Tibial artery (tissue), 4 donors: ENCODE measurements at regions not wholly inside any gene's neighbourhood (a gene's known extent, or its start where the extent isn't known, plus 50 kb on each side); places are given as distances from the start of the nearest gene placed in this dataset.

Experiments used
- DNase-seq, 2 donors: peaks; one replicate each; pipeline ENCODE4 v3.0.0-alpha.2; 2019
- H3K27ac ChIP-seq, 2 donors: fragments of 200-600 bp; sonication (generic) in 1 of 2; 1 replicate in 1 of 2; 2 replicates in 1 of 2; pipeline ENCODE4 v1.5.1; 2018 to 2019; ENCODE audit warnings: mild to moderate bottlenecking in 1 of 2
- H3K27me3 ChIP-seq, 2 donors: fragments of 200-600 bp; sonication (generic) in 1 of 2; one replicate each; pipeline versions ENCODE4 v1.5.1 to v1.6.0; 2016 to 2019
- H3K36me3 ChIP-seq, 3 donors: fragments of 200-600 bp; sonication (generic) in 2 of 3; one replicate each; pipeline ENCODE4 v1.5.1; 2016 to 2019; ENCODE audit warnings: mild to moderate bottlenecking in 2 of 3
- H3K4me1 ChIP-seq, 4 donors: fragments of 200-600 bp; sonication (generic) in 2 of 4; 1 replicate in 3 of 4; 2 replicates in 1 of 4; pipeline ENCODE4 v1.5.1; 2016 to 2019
- H3K4me3 ChIP-seq, 2 donors: fragments of 200-600 bp; sonication (generic) in 1 of 2; 1 replicate in 1 of 2; 2 replicates in 1 of 2; pipeline ENCODE4 v1.5.1; 2018 to 2019; ENCODE audit warnings: mild to moderate bottlenecking in 2 of 2
- H3K9me3 ChIP-seq, 3 donors: fragments of 200-600 bp; sonication (generic) in 1 of 3; one replicate each; pipeline ENCODE4 v1.5.1; 2016 to 2019
- intact Hi-C: fragments of 100-400 bp; cut with DNase I; formaldehyde crosslinking; loops from one replicate; pipeline ENCODE4 v1.15.0; 2023; ENCODE audit warnings: low total_unique reads
- TF ChIP-seq, protein P1 (sequence below), 2 experiments: fragments of 200-600 bp in 1 of 2; fragments of 450-650 bp in 1 of 2; IDR thresholded peaks; one replicate each; pipeline ENCODE4 v1.5.1; 2017 to 2019; ENCODE audit warnings: antibody characterized with exemption in 2 of 2, mild to moderate bottlenecking in 1 of 2, moderate library complexity in 1 of 2

DNA sequence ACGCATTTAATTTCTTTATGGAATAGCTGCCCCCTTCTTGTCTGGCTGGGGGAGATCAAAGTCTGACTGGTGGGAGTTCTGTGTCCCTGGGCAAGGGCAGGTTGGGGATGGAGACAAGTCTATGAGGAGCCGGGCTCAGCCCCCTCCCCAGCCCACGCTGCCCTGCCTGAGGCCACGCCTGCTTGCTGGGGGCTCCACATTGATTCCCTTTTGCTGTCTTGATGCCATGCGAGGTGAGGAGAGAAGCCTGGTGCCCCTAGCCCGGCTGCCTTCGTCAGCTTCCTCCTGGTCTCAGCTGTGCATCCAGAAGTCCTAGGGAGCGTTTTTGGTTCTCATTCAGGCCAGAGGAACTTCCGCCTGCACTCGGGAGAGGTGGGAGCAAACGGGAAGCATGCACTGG is 247.9 kb downstream of the NDUFA10 start:
- DNase-seq = peak in 1 of 2 donors; percentile 9
- H3K9me3 ChIP-seq = peaks cover 0 to 10% (median 6%) of the 10 kb centered on the region in 3 donors
- TF ChIP-seq, protein P1, sequence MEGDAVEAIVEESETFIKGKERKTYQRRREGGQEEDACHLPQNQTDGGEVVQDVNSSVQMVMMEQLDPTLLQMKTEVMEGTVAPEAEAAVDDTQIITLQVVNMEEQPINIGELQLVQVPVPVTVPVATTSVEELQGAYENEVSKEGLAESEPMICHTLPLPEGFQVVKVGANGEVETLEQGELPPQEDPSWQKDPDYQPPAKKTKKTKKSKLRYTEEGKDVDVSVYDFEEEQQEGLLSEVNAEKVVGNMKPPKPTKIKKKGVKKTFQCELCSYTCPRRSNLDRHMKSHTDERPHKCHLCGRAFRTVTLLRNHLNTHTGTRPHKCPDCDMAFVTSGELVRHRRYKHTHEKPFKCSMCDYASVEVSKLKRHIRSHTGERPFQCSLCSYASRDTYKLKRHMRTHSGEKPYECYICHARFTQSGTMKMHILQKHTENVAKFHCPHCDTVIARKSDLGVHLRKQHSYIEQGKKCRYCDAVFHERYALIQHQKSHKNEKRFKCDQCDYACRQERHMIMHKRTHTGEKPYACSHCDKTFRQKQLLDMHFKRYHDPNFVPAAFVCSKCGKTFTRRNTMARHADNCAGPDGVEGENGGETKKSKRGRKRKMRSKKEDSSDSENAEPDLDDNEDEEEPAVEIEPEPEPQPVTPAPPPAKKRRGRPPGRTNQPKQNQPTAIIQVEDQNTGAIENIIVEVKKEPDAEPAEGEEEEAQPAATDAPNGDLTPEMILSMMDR (IDR thresholded peaks at IDR 0.05) = no peak
- H3K27me3 ChIP-seq = peaks cover 0 to 46% of the 10 kb centered on the region in 2 donors
- intact Hi-C loops = no loop called here
- peaks cover 0 to 10% (median 3%) of the 10 kb centered on the region in 4 donors for H3K4me1 ChIP-seq
- H3K27ac ChIP-seq = no peak overlapping the region
- H3K36me3 ChIP-seq = no peaks in the 10 kb centered on the region
- no peak overlapping the region for H3K4me3 ChIP-seq

DNA sequence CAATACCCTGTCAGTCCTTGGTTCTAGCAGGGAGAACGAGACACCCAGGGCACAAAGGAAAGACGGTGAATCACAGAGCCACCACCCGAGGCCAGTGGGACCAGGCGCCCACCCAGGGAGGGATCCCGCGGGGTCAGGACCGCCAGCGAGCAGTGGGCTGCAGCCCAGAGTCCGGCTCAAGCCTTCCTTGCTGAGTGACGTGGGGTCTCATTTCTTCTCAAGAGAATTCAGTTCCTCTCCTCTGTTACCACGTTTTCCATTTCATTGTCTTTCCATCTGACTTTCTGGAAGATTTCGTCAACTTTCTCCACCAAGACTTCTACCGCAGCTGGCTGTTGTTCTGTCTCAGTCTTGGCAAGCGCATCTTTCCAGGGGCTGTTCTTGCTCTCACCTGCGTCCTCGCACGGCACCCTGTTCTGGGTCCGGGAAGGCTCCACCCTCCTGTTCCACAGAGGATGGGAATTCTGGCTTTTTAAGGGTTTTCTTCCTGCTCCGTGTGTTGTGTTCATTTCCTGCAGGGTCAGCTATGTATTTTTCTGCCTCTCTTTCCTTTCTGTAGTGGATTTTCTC is 248.6 kb downstream of the NDUFA10 start:
- intact Hi-C loops = no loop called here
- H3K27me3 ChIP-seq = peaks cover 0 to 46% of the 10 kb centered on the region in 2 donors
- H3K36me3 ChIP-seq = no peaks in the 10 kb centered on the region
- peak in 1 of 2 donors; percentile 9 for DNase-seq
- no peak overlapping the region for H3K27ac ChIP-seq
- H3K4me1 ChIP-seq = peaks cover 0 to 10% (median 3%) of the 10 kb centered on the region in 4 donors
- no peak overlapping the region for H3K4me3 ChIP-seq
- H3K9me3 ChIP-seq = peaks cover 0 to 17% (median 11%) of the 10 kb centered on the region in 3 donors
- TF ChIP-seq, protein P1 (IDR thresholded peaks at IDR 0.05) = no peak

DNA sequence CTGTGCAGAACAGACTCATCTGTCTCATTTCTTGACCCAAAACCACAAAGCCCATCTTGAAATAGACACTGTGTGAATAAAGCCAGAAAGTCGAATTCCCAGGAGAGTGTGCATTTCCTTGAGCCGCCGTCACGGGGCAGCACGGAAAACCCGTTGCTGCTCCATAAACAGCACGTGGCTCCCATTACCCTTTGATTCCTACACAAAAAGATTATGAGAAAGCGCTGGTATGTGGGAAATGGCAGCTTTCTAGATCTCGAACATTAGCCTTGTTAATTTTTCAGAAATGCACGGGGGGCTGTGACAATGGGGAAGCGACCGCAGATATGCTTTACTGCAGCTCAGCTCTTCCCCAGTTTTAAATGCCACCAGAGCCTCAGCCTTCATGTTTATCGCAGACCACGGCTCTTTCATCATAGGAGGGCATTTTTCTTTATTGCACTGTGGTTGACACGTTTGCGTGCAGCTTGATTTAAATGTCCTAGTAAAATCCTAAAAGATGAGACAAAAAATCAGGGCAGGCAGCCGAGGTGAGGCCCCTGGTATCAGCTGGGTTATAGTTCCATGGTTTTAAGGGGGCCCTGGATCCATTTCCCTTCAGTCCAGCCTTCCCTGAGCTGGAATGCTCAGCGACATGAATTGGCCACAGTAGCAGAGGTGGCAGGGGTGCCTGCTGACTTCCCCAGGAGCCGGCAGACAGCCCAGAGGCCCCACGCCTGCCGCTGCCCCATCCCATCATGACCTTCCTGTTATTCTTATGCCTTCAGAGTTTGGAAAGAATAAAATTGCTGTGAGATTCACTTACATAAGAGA is 249.3 kb downstream of the NDUFA10 start:
- no peak for DNase-seq
- Histone ChIP-seq H3K4me3 (no peak overlapping the region), H3K27me3 (peaks cover 0 to 46% of the 10 kb centered on the region in 2 donors), H3K36me3 (no peaks in the 10 kb centered on the region), H3K4me1 (peaks cover 0 to 10% (median 3%) of the 10 kb centered on the region in 4 donors), H3K27ac (no peak overlapping the region), H3K9me3 (peaks cover 0 to 20% (median 15%) of the 10 kb centered on the region in 3 donors)
- TF ChIP-seq, protein P1 (IDR thresholded peaks at IDR 0.05) = no peak
- intact Hi-C loops = no loop called here

DNA sequence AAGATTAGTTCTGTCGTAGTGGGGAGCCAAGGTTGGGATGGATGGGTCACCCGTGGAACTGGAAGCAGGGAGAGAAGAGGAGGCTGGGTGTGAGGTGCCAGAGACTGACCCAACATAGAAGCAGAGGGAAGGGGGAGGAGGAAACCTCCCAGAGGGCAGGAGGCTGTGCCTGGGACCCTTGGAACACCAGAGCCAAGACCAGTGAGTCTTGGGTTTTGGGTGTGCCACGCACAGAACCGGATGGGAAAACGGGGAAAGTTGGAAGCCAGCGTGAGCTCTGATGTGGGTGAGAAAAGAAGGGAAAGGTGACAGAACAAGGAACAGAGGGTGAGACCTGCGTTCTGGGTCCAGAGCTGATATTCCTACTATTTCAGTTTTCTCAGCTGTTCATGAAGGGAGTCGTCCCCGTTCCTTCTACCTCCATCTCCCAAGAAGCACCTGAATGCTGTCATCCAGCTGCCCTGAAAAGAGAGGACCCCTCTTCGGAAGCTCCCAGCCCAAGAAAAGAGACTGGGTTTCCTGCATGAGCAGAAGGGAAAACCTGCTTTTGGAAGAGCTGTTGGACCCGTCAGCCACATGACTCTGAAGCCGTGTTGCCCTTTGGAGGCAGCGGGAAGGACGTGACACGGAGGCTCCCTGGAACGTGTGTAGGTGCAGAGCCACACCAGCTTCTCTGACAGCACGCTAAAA is 250.1 kb downstream of the NDUFA10 start:
- no peaks in the 10 kb centered on the region for H3K36me3 ChIP-seq
- no peak overlapping the region for H3K4me3 ChIP-seq
- H3K27ac ChIP-seq = no peak overlapping the region
- intact Hi-C loops = no loop called here
- H3K9me3 ChIP-seq = peaks cover 0 to 17% (median 15%) of the 10 kb centered on the region in 3 donors
- TF ChIP-seq, protein P1 (IDR thresholded peaks at IDR 0.05) = no peak
- peaks cover 0 to 46% of the 10 kb centered on the region in 2 donors for H3K27me3 ChIP-seq
- H3K4me1 ChIP-seq = peaks cover 0 to 10% (median 3%) of the 10 kb centered on the region in 4 donors
- peak; percentile 14 to 45 for DNase-seq

DNA sequence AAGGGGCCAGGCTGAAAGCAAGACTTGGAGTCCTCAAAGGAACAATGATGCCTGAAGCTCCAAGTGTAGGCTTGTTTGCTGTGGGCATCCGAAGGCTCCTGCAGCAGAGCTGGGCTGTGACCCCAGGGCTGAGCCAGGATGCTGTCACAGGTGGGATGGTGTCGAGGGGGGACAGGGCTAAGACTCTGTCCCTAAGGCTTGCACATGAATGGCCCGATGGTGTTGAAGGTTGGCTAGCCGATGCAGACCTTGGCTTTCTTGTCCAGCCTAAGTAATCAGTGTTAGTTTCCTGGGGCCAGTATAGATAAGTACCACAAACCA is 251.0 kb downstream of the NDUFA10 start:
- DNase-seq = peak in 1 of 2 donors; percentile 9
- TF ChIP-seq, protein P1 (IDR thresholded peaks at IDR 0.05) = no peak
- H3K4me3 ChIP-seq = no peak overlapping the region
- H3K36me3 ChIP-seq = no peaks in the 10 kb centered on the region
- peaks cover 0 to 39% of the 10 kb centered on the region in 2 donors for H3K27me3 ChIP-seq
- no peak overlapping the region for H3K27ac ChIP-seq
- intact Hi-C loops = no loop called here
- H3K9me3 ChIP-seq = peaks cover 0 to 17% (median 15%) of the 10 kb centered on the region in 3 donors
- H3K4me1 ChIP-seq = peaks cover 0 to 10% (median 3%) of the 10 kb centered on the region in 4 donors
